ENCODE measurements at regions not wholly inside any gene's neighbourhood (a gene's known extent, or its start where the extent isn't known, plus 50 kb on each side); places are given as distances from the start of the nearest gene placed in this dataset.

GRCh38 chr6:20328924-20329300, 72.8 kb upstream of the E2F3 start:
- in situ Hi-C loops (cut with HindIII; ENCODE audit: low pct_unique_long_range_greater_than_20kb, low sequenced_read_pairs) (no loop called here), intact Hi-C loops (cut with micrococcal nuclease; ENCODE audit: unreplicated experiment) (no loop called here)
- no peak for TF ChIP-seq POLR2AphosphoS5 (IDR thresholded peaks at IDR 0.05; ENCODE audit: low read depth, low read length)
- TF ChIP-seq TCF7L2 (IDR thresholded peaks at IDR 0.05; ENCODE audit: low read depth, low read length), result no peak
- TF ChIP-seq CTCF (IDR thresholded peaks at IDR 0.05), result no peak
- no peak for TF ChIP-seq SIN3A (IDR thresholded peaks at IDR 0.05; ENCODE audit: borderline replicate concordance, insufficient read depth, low read depth, low read length)
- no peak for TF ChIP-seq REST (IDR thresholded peaks at IDR 0.05; ENCODE audit: insufficient read depth in 1 of 2, low read depth in 2 of 2, low read length in 1 of 2)
- no TSS peak for BruUV-seq (replicated peaks)
- ChIA-PET POLR2A (no interaction called here), CTCF (no interaction called here)
- H3K27ac ChIP-seq (ENCODE audit: low read length), result no peak overlapping the region
- no peaks in the 10 kb centered on the region for H3K9me3 ChIP-seq (ENCODE audit: control insufficient read depth, insufficient read depth, low read depth, low read length)
- no peak overlapping the region for H3K4me3 ChIP-seq (ENCODE audit: low read depth in 2 of 2, low read length in 2 of 2)
- DNase-seq (ENCODE audit: low read depth, low spot score), result no peak
- H3K27me3 ChIP-seq (ENCODE audit: control insufficient read depth, insufficient read depth, low read length), result peaks cover 16% of the 10 kb centered on the region
- H3K4me1 ChIP-seq (ENCODE audit: control insufficient read depth, insufficient read depth, low read length), result no peaks in the 10 kb centered on the region
- no peaks in the 10 kb centered on the region for H3K36me3 ChIP-seq (ENCODE audit: control insufficient read depth, insufficient read depth, low read length)
- ATAC-seq, result no peak

GRCh38 chr6:20331042-20331441, 70.6 kb upstream of the E2F3 start:
- CTCF ChIA-PET, result no interaction called here
- Histone ChIP-seq H3K9me3 (ENCODE audit: control insufficient read depth, insufficient read depth, low read depth, low read length) (no peaks in the 10 kb centered on the region), H3K4me3 (ENCODE audit: low read depth in 2 of 2, low read length in 2 of 2) (no peak overlapping the region), H3K36me3 (ENCODE audit: control insufficient read depth, insufficient read depth, low read length) (no peaks in the 10 kb centered on the region), H3K27me3 (ENCODE audit: control insufficient read depth, insufficient read depth, low read length) (peaks cover 20% of the 10 kb centered on the region), H3K4me1 (ENCODE audit: control insufficient read depth, insufficient read depth, low read length) (no peaks in the 10 kb centered on the region), H3K27ac (ENCODE audit: low read length) (no peak overlapping the region)
- intact Hi-C loops (cut with micrococcal nuclease; ENCODE audit: unreplicated experiment) (no loop called here), in situ Hi-C loops (cut with HindIII; ENCODE audit: low pct_unique_long_range_greater_than_20kb, low sequenced_read_pairs) (no loop called here)
- ATAC-seq, result no peak
- DNase-seq (ENCODE audit: low read depth, low spot score), result no peak
- POLR2A ChIA-PET, result no interaction called here
- TF ChIP-seq TCF7L2 (IDR thresholded peaks at IDR 0.05; ENCODE audit: low read depth, low read length) (no peak), POLR2AphosphoS5 (IDR thresholded peaks at IDR 0.05; ENCODE audit: low read depth, low read length) (no peak), CTCF (IDR thresholded peaks at IDR 0.05) (no peak), REST (IDR thresholded peaks at IDR 0.05; ENCODE audit: insufficient read depth in 1 of 2, low read depth in 2 of 2, low read length in 1 of 2) (no peak), SIN3A (IDR thresholded peaks at IDR 0.05; ENCODE audit: borderline replicate concordance, insufficient read depth, low read depth, low read length) (no peak)
- BruUV-seq (replicated peaks), result no TSS peak
